ENCODE measurements at regions not wholly inside any gene's neighbourhood (a gene's known extent, or its start where the extent isn't known, plus 50 kb on each side); places are given as distances from the start of the nearest gene placed in this dataset.

DNA sequence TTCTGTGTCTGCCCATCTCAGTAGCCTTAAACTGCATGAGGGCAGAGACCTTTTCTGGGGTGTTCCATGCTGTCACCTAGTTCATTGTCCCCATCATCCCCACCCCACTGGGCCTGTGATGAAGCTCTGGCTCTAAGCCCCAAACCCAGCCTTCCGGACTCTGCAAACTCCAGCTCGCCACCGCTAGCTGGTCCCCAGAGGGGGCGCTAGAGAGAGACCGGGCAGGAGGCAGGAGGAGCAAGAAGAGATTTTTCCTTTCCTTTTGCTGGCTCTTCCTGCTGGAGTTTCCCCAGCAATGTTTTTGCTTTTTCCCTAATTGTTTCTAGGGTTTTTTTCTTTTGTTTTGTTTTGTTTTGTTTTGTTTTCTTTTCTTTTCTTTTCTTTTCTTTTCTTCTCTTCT is 234.4 kb downstream of the TEX36 start:
- Histone ChIP-seq H3K4me1 (ENCODE audit: control insufficient read depth, extremely low read depth, insufficient read depth, low read length) (no peaks in the 10 kb centered on the region), H2AFZ (ENCODE audit: low read depth, low read length) (no peak overlapping the region), H3K36me3 (ENCODE audit: control insufficient read depth in 2 of 2, extremely low read depth in 1 of 2, insufficient read depth in 2 of 2, low read length in 2 of 2) (no peaks in the 10 kb centered on the region), H3K79me2 (ENCODE audit: control insufficient read depth, insufficient read depth, low read length) (no peaks in the 10 kb centered on the region), H3K4me3 (replicated peaks in 1 of 3; ENCODE audit: insufficient read depth in 1 of 3, low read depth in 1 of 3, low read length in 3 of 3) (no peak overlapping the region), H3K9ac (replicated peaks; ENCODE audit: extremely low read depth, insufficient read depth, low read length) (no peak overlapping the region), H3K9me3 (replicated peaks; ENCODE audit: control insufficient read depth, insufficient read depth, low read length) (no peaks in the 10 kb centered on the region), H3K27me3 (ENCODE audit: control insufficient read depth in 2 of 2, insufficient read depth in 2 of 2, low read length in 2 of 2) (no peaks in the 10 kb centered on the region), H3K9me1 (replicated peaks; ENCODE audit: control insufficient read depth, extremely low read depth, insufficient read depth, low read length) (no peaks in the 10 kb centered on the region), H4K20me1 (replicated peaks; ENCODE audit: control insufficient read depth, extremely low read depth, insufficient read depth, low read length) (no peaks in the 10 kb centered on the region), H3K27ac (ENCODE audit: insufficient read depth, low read depth, low read length) (no peak overlapping the region), H3K4me2 (ENCODE audit: insufficient read depth, low read length) (no peak overlapping the region)
- DNase-seq (ENCODE audit: low read depth, low spot score) (peak; percentile 23), FAIRE-seq (no peak)
- BruUV-seq (replicated peaks) = no TSS peak
- dilution Hi-C loops (cut with MboI; ENCODE audit: extremely low pct_ligation_motif_present, low sequenced_read_pairs) = no loop called here
- ChIA-PET POLR2A (no interaction called here), CTCF (interaction anchor here (0.9 to 2.1 kb wide), 9 partner anchors 14 to 456 kb away, joined by 3 to 12 read pairs (median 4); no protein-coding TSS in a partner anchor)
- intact Hi-C loops (cut with micrococcal nuclease) = loop anchor here (5.0 kb wide), 1 partner anchor 179 kb away; no protein-coding TSS in a partner anchor
- no peak for TF ChIP-seq JUN (IDR thresholded peaks at IDR 0.05; ENCODE audit: borderline replicate concordance, insufficient read depth, insufficient read length, low read depth)
- TF ChIP-seq, protein P1, sequence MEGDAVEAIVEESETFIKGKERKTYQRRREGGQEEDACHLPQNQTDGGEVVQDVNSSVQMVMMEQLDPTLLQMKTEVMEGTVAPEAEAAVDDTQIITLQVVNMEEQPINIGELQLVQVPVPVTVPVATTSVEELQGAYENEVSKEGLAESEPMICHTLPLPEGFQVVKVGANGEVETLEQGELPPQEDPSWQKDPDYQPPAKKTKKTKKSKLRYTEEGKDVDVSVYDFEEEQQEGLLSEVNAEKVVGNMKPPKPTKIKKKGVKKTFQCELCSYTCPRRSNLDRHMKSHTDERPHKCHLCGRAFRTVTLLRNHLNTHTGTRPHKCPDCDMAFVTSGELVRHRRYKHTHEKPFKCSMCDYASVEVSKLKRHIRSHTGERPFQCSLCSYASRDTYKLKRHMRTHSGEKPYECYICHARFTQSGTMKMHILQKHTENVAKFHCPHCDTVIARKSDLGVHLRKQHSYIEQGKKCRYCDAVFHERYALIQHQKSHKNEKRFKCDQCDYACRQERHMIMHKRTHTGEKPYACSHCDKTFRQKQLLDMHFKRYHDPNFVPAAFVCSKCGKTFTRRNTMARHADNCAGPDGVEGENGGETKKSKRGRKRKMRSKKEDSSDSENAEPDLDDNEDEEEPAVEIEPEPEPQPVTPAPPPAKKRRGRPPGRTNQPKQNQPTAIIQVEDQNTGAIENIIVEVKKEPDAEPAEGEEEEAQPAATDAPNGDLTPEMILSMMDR (IDR thresholded peaks at IDR 0.05; ENCODE audit: extremely low read depth in 1 of 2, insufficient read depth in 1 of 2, low read depth in 1 of 2, low read length in 2 of 2) = peak; percentile 53 to 64
- TF ChIP-seq POLR2A (IDR thresholded peaks at IDR 0.05; ENCODE audit: low read depth, low read length) = no peak
- no peak for TF ChIP-seq POLR2AphosphoS5 (IDR thresholded peaks at IDR 0.05; ENCODE audit: insufficient read depth, low read depth, low read length)
- TF ChIP-seq MYC (IDR thresholded peaks at IDR 0.05; ENCODE audit: low read depth, low read length) = no peak
- no peak for TF ChIP-seq FOS (IDR thresholded peaks at IDR 0.05; ENCODE audit: borderline replicate concordance, insufficient read depth, low read length)
- TF ChIP-seq EZH2 (IDR thresholded peaks at IDR 0.05; ENCODE audit: borderline replicate concordance, low read depth, low read length, severe bottlenecking) = no peak
- TF ChIP-seq MAX (IDR thresholded peaks at IDR 0.05; ENCODE audit: insufficient read depth, insufficient read length) = no peak
